SK-N-SH (cell line): ENCODE measurements at regions not wholly inside any gene's neighbourhood (a gene's known extent, or its start where the extent isn't known, plus 50 kb on each side); places are given as distances from the start of the nearest gene placed in this dataset.

ENCODE experiments used
- CTCF ChIA-PET: fragments of 300-600, 350-600 bp; formaldehyde crosslinking; extraction: SDS; loops from one replicate; lab custom pipeline; 2021; lab: Yijun Ruan, JAX
- POLR2A ChIA-PET: fragments of 350-600 bp; sonication (Branson Sonifier 250); formaldehyde crosslinking; extraction: SDS; loops from one replicate; lab custom pipeline; 2020; ENCODE audit warnings: antibody characterized with exemption, inconsistent platforms; lab: Yijun Ruan, JAX
- DNase-seq: peaks from one replicate; pipeline ENCODE4 v3.0.0; 2012
- H2AFZ ChIP-seq: fragments of 200-600 bp; sonication (generic); 2 replicates; pipeline ENCODE4 v1.8.1; 2016; ENCODE audit warnings: antibody characterized with exemption, mild to moderate bottlenecking, low read depth
- H3F3A ChIP-seq: fragments of 200-600 bp; sonication (generic); replicated peaks from 2 replicates; pipeline ENCODE3; 2016; ENCODE audit warnings: antibody characterized with exemption, mild to moderate bottlenecking; ENCODE audit not compliant: insufficient read depth
- H3K27ac ChIP-seq, 2 experiments: fragments of 200-500 bp in 1 of 2; fragments of 200-600 bp in 1 of 2; sonication (Bioruptor generic) in 1 of 2; sonication (generic), shearing (Covaris generic) in 1 of 2; 2 replicates each; pipeline versions ENCODE4 v1.5.1 to v1.6.1; 2014 to 2016; ENCODE audit warnings: low read depth in 2 of 2, inconsistent platforms in 1 of 2, low read length in 1 of 2, mild to moderate bottlenecking in 1 of 2, mixed read lengths in 1 of 2
- H3K27me3 ChIP-seq: fragments of 200-600 bp; sonication (generic), shearing (Covaris generic); 2 replicates; pipeline ENCODE4 v1.6.1; 2016; ENCODE audit warnings: mixed run types; ENCODE audit not compliant: insufficient read depth
- H3K36me3 ChIP-seq, 2 experiments: fragments of 200-500 bp in 1 of 2; fragments of 200-600 bp in 1 of 2; sonication (Bioruptor generic) in 1 of 2; sonication (generic) in 1 of 2; replicated peaks in 1 of 2; 2 replicates each; pipeline versions ENCODE3 to v1.5.1; 2014 to 2016; ENCODE audit warnings: low read length in 1 of 2, mild to moderate bottlenecking in 1 of 2; ENCODE audit not compliant: insufficient read depth in 2 of 2, control insufficient read depth in 1 of 2
- H3K4me1 ChIP-seq, 2 experiments: fragments of 200-500 bp in 1 of 2; fragments of 200-600 bp in 1 of 2; sonication (Bioruptor generic) in 1 of 2; sonication (generic), shearing (Covaris generic) in 1 of 2; 2 replicates each; pipeline versions ENCODE4 v1.5.1 to v1.6.1; 2014 to 2016; ENCODE audit warnings: low read depth in 1 of 2, low read length in 1 of 2, mixed run types in 1 of 2; ENCODE audit not compliant: insufficient read depth in 2 of 2, control insufficient read depth in 1 of 2
- H3K4me2 ChIP-seq: fragments of 200-600 bp; sonication (generic), shearing (Covaris generic); 2 replicates; pipeline ENCODE4 v1.6.1; 2017; ENCODE audit warnings: mixed run types
- H3K4me3 ChIP-seq, 2 experiments: fragments of 200-500 bp in 1 of 2; fragments of 200-600 bp in 1 of 2; sonication (Bioruptor generic) in 1 of 2; sonication (generic), shearing (Covaris generic) in 1 of 2; 2 replicates each; pipeline versions ENCODE4 v1.5.1 to v1.8.1; 2014 to 2016; ENCODE audit warnings: low read depth in 2 of 2, inconsistent platforms in 1 of 2, low read length in 1 of 2, mild to moderate bottlenecking in 1 of 2, mixed read lengths in 1 of 2, moderate library complexity in 1 of 2
- H3K79me2 ChIP-seq: fragments of 200-600 bp; sonication (generic); 2 replicates; pipeline ENCODE4 v1.8.1; 2017; ENCODE audit warnings: mild to moderate bottlenecking; ENCODE audit not compliant: insufficient read depth
- H3K9ac ChIP-seq: fragments of 200-600 bp; sonication (generic); 2 replicates; pipeline ENCODE4 v1.6.1; 2017; ENCODE audit warnings: mixed run types
- H3K9me2 ChIP-seq: fragments of 200-600 bp; sonication (generic); 2 replicates; pipeline ENCODE4 v1.6.1; 2017; ENCODE audit warnings: mixed run types
- H3K9me3 ChIP-seq: fragments of 200-600 bp; sonication (generic); 2 replicates; pipeline ENCODE4 v1.6.1; 2017; ENCODE audit warnings: mixed run types, mild to moderate bottlenecking, moderate library complexity
- H4K20me1 ChIP-seq: fragments of 200-600 bp; sonication (generic); 2 replicates; pipeline ENCODE4 v1.6.1; 2017; ENCODE audit warnings: mild to moderate bottlenecking, mixed run types; ENCODE audit not compliant: insufficient read depth
- CHD2 ChIP-seq: fragments of 150-350 bp; IDR thresholded peaks from 2 replicates; pipeline ENCODE4 v1.6.1; 2018; ENCODE audit warnings: low read length; ENCODE audit not compliant: partially characterized antibody
- EP300 ChIP-seq, 2 experiments: IDR thresholded peaks; 2 replicates each; pipeline versions ENCODE4 v1.4.0 to v1.6.1; 2012; ENCODE audit warnings: borderline replicate concordance in 1 of 2, low read depth in 1 of 2, low read length in 1 of 2
- EZH2phosphoT487 ChIP-seq: fragments of 200-600 bp; sonication (generic); IDR thresholded peaks from 2 replicates; pipeline ENCODE4 v1.6.1; 2017; ENCODE audit warnings: low read depth, mixed run types, mild to moderate bottlenecking, antibody characterized with exemption, moderate library complexity, borderline replicate concordance
- FOXJ3 ChIP-seq: sonication (generic); formaldehyde crosslinking; IDR thresholded peaks from 2 replicates; pipeline ENCODE4 v1.5.1; 2020; ENCODE audit warnings: mild to moderate bottlenecking, missing genetic modification reagents
- GABPA ChIP-seq: IDR thresholded peaks from 2 replicates; pipeline ENCODE4 v1.4.0; 2012; ENCODE audit warnings: low read depth, mild to moderate bottlenecking
- MAX ChIP-seq: IDR thresholded peaks from 2 replicates; pipeline ENCODE4 v1.4.0; 2012; ENCODE audit warnings: low read depth
- MXI1 ChIP-seq: IDR thresholded peaks from 2 replicates; pipeline ENCODE4 v1.6.1; 2012; ENCODE audit warnings: mild to moderate bottlenecking, low read depth, low read length, improper control_type of control experiment
- NRF1 ChIP-seq: IDR thresholded peaks from 2 replicates; pipeline ENCODE4 v1.6.1; 2012; ENCODE audit warnings: low read depth, mild to moderate bottlenecking, low read length
- POLR2AphosphoS5 ChIP-seq: IDR thresholded peaks from 2 replicates; pipeline ENCODE4 v1.6.1; 2012; ENCODE audit warnings: low read depth, low read length
- RCOR1 ChIP-seq: fragments of 150-350 bp; IDR thresholded peaks from 2 replicates; pipeline ENCODE4 v1.6.1; 2017; ENCODE audit warnings: antibody characterized with exemption, low read length
- RFX5 ChIP-seq: IDR thresholded peaks from 2 replicates; pipeline ENCODE4 v1.6.1; 2012; ENCODE audit warnings: mild to moderate bottlenecking, improper control_type of control experiment, low read length
- SIN3A ChIP-seq: IDR thresholded peaks from 2 replicates; pipeline ENCODE4 v1.6.1; 2012; ENCODE audit warnings: low read depth, mild to moderate bottlenecking, low read length, moderate library complexity, borderline replicate concordance
- SMC3 ChIP-seq: IDR thresholded peaks from 2 replicates; pipeline ENCODE4 v1.6.1; 2012; ENCODE audit warnings: low read depth, low read length, improper control_type of control experiment
- TCF12 ChIP-seq: IDR thresholded peaks from 2 replicates; pipeline ENCODE4 v1.4.0; 2012
- USF1 ChIP-seq: IDR thresholded peaks from 2 replicates; pipeline ENCODE4 v1.4.0; 2012; ENCODE audit warnings: low read depth, borderline replicate concordance
- WGBS: methylation state at CpG from one replicate; pipeline ENCODE4 v1.1.6; 2017; ENCODE audit warnings: low lambda C conversion rate; 5-methylcytosine and 5-hydroxymethylcytosine counted together

- DNase-seq = no peak
- TF ChIP-seq POLR2AphosphoS5 = no peak
- no peak for TF ChIP-seq CHD2
- TF ChIP-seq SMC3 = no peak
- TF ChIP-seq SIN3A = no peak
- TF ChIP-seq USF1 = no peak
- TF ChIP-seq MXI1 = no peak
- TF ChIP-seq RFX5 = no peak
- TF ChIP-seq FOXJ3 (CRISPR knock-in tag) = no peak
- TF ChIP-seq NRF1 = no peak
- no peak for TF ChIP-seq TCF12
- no peak for TF ChIP-seq EZH2phosphoT487
- ChIA-PET CTCF (interaction anchor here (1.0 to 1.6 kb wide), 2 partner anchors 17 to 231 kb away, joined by 3 to 6 read pairs; no protein-coding TSS in a partner anchor), POLR2A (no interaction called here)
- H3K9me3 ChIP-seq = no peaks in the 10 kb centered on the region
- no peak overlapping the region for H3K4me2 ChIP-seq
- H3K9me2 ChIP-seq = no peaks in the 10 kb centered on the region
- H3K27me3 ChIP-seq = no peaks in the 10 kb centered on the region
- no peaks in the 10 kb centered on the region for H4K20me1 ChIP-seq
- no peak overlapping the region for H3K27ac ChIP-seq
- H2AFZ ChIP-seq = no peak overlapping the region
- no peaks in the 10 kb centered on the region for H3K79me2 ChIP-seq
- no peaks in the 10 kb centered on the region for H3K4me1 ChIP-seq
- no peak overlapping the region for H3K9ac ChIP-seq
- H3F3A ChIP-seq = no peaks in the 10 kb centered on the region
- WGBS = 48% methylated on average over 3 of the region's 3 CpGs
- no peaks in the 10 kb centered on the region for H3K36me3 ChIP-seq
- H3K4me3 ChIP-seq = no peak overlapping the region
Measured at GRCh38 chr17:71881041-71881440, 239.8 kb upstream of the SOX9 start.

GRCh38 chr17:71881581-71881980 lies 239.2 kb upstream of the SOX9 start:
- ChIA-PET POLR2A (no interaction called here), CTCF (no interaction called here)
- H3K4me3 ChIP-seq = no peak overlapping the region
- no peak overlapping the region for H3K9ac ChIP-seq
- TF ChIP-seq GABPA (no peak), MAX (no peak), EP300 (IDR thresholded peaks at IDR 0.05; ENCODE audit: borderline replicate concordance in 1 of 2, low read depth in 1 of 2, low read length in 1 of 2) (no peak), TCF12 (no peak), RCOR1 (no peak), MXI1 (no peak)
- H3K9me3 ChIP-seq = no peaks in the 10 kb centered on the region
- no peak overlapping the region for H3K4me2 ChIP-seq
- WGBS = 61% methylated on average over 2 of the region's 2 CpGs
- no peak for DNase-seq
- H3K36me3 ChIP-seq = no peaks in the 10 kb centered on the region
- H2AFZ ChIP-seq = no peak overlapping the region
- no peaks in the 10 kb centered on the region for H3F3A ChIP-seq
- no peaks in the 10 kb centered on the region for H3K9me2 ChIP-seq
- H4K20me1 ChIP-seq = no peaks in the 10 kb centered on the region
- H3K79me2 ChIP-seq = no peaks in the 10 kb centered on the region
- no peaks in the 10 kb centered on the region for H3K4me1 ChIP-seq
- H3K27ac ChIP-seq = no peak overlapping the region
- H3K27me3 ChIP-seq = no peaks in the 10 kb centered on the region
